NB4 (cell line): ENCODE measurements at regions not wholly inside any gene's neighbourhood (a gene's known extent, or its start where the extent isn't known, plus 50 kb on each side); places are given as distances from the start of the nearest gene placed in this dataset.

ENCODE experiments used
- CTCF ChIP-seq: IDR thresholded peaks from one replicate; pipeline ENCODE4 v1.5.1; 2012; ENCODE audit warnings: low read depth, low read length
- MAX ChIP-seq: IDR thresholded peaks from 2 replicates; pipeline ENCODE4 v1.6.1; 2011; ENCODE audit warnings: low read depth, low read length
- MYC ChIP-seq: IDR thresholded peaks from 2 replicates; pipeline ENCODE4 v1.6.1; 2011; ENCODE audit warnings: low read depth, low read length
- POLR2A ChIP-seq: IDR thresholded peaks from 2 replicates; pipeline ENCODE4 v1.6.1; 2011; ENCODE audit warnings: mild to moderate bottlenecking; ENCODE audit not compliant: insufficient read length; ENCODE audit errors: extremely low read depth

GRCh38 chr4:166421556-166422156, 548.6 kb downstream of the TLL1 start:
- TF ChIP-seq CTCF (no peak), POLR2A (no peak), MYC (no peak), MAX (no peak)
